B cell (primary cell): ENCODE measurements at regions not wholly inside any gene's neighbourhood (a gene's known extent, or its start where the extent isn't known, plus 50 kb on each side); places are given as distances from the start of the nearest gene placed in this dataset.

Source experiments
- ATAC-seq: fragments of 200-7000 bp; cut with Tn5 transposase; one replicate; pipeline ENCODE4 v1.10.0; 2021; ENCODE audit warnings: low read depth, mild to moderate bottlenecking, moderate number of reproducible peaks, moderate library complexity
- CTCF ChIA-PET: fragments of 350-600 bp; sonication (Branson Sonifier 250); formaldehyde crosslinking; loops from one replicate; lab custom pipeline; 2021; ENCODE audit warnings: antibody characterized with exemption, inconsistent platforms; lab: Charles Lee
- POLR2A ChIA-PET: fragments of 350-600 bp; sonication (Branson Sonifier 250); formaldehyde crosslinking; loops from one replicate; lab custom pipeline; 2021; ENCODE audit warnings: antibody characterized with exemption; lab: Charles Lee
- DNase-seq: peaks from one replicate; pipeline ENCODE4 v3.0.0; 2013
- H2AFZ ChIP-seq: 2 replicates; pipeline ENCODE4 v1.6.1; 2012; ENCODE audit warnings: mild to moderate bottlenecking, low read depth, low read length; ENCODE audit not compliant: insufficient read depth, poor library complexity, severe bottlenecking
- H3K27ac ChIP-seq, 2 donors: 1 replicate in 1 of 2; 2 replicates in 1 of 2; pipeline ENCODE4 v1.5.1; 2012 to 2013; ENCODE audit warnings: low read length in 2 of 2, mild to moderate bottlenecking in 2 of 2, moderate library complexity in 1 of 2
- H3K27me3 ChIP-seq, 4 experiments: fragments of 200-600 bp in 1 of 4; sonication (generic) in 1 of 4; replicated peaks in 1 of 4; 1 replicate in 2 of 4; 2 replicates in 2 of 4; pipeline versions ENCODE4 v1.6.1 to v1.7.0; 2013 to 2016; ENCODE audit warnings: low read length in 3 of 4, mild to moderate bottlenecking in 2 of 4, mixed read lengths in 1 of 4, moderate library complexity in 1 of 4; ENCODE audit not compliant: insufficient read depth in 4 of 4, control insufficient read depth in 3 of 4; ENCODE audit errors: control extremely low read depth in 1 of 4
- H3K36me3 ChIP-seq, 2 experiments: replicated peaks in 1 of 2; 1 replicate in 1 of 2; 2 replicates in 1 of 2; pipeline versions ENCODE4 v1.6.1 to v1.7.1; 2013; ENCODE audit warnings: low read length in 1 of 2; ENCODE audit not compliant: insufficient read depth in 2 of 2, control insufficient read depth in 1 of 2; ENCODE audit errors: control extremely low read depth in 1 of 2, extremely low read depth in 1 of 2
- H3K4me1 ChIP-seq, 2 donors: fragments of 200-600 bp in 1 of 2; sonication (generic) in 1 of 2; 1 replicate in 1 of 2; 2 replicates in 1 of 2; pipeline versions ENCODE4 v1.5.1 to v1.6.1; 2013 to 2017; ENCODE audit warnings: low read length in 2 of 2; ENCODE audit not compliant: control insufficient read depth in 2 of 2, insufficient read depth in 2 of 2
- H3K4me2 ChIP-seq: replicated peaks from 2 replicates; pipeline ENCODE3; 2012; ENCODE audit warnings: mild to moderate bottlenecking, low read depth, low read length; ENCODE audit not compliant: poor library complexity, severe bottlenecking
- H3K4me3 ChIP-seq, 5 experiments: fragments of 200-600 bp in 1 of 5; sonication (generic) in 1 of 5; 1 replicate in 3 of 5; 2 replicates in 2 of 5; pipeline versions ENCODE4 v1.5.1 to v1.7.0; 2011 to 2016; ENCODE audit warnings: low read length in 4 of 5, mild to moderate bottlenecking in 4 of 5, low read depth in 2 of 5, control low read depth in 1 of 5, moderate library complexity in 1 of 5; ENCODE audit not compliant: insufficient read depth in 1 of 5; ENCODE audit errors: control extremely low read depth in 1 of 5, extremely low read depth in 1 of 5
- H3K79me2 ChIP-seq: fragments of 200-600 bp; sonication (generic); one replicate; pipeline ENCODE4 v1.6.0; 2016; ENCODE audit warnings: low read length; ENCODE audit not compliant: control insufficient read depth, insufficient read depth
- H3K9ac ChIP-seq: fragments of 200-600 bp; sonication (generic); 2 replicates; pipeline ENCODE4 v1.6.1; 2017; ENCODE audit warnings: mild to moderate bottlenecking, low read length, moderate library complexity
- H3K9me3 ChIP-seq, 3 donors: one replicate each; pipeline versions ENCODE4 v1.6.1 to v1.7.1; 2013; ENCODE audit warnings: low read length in 2 of 3; ENCODE audit not compliant: control insufficient read depth in 2 of 3, insufficient read depth in 1 of 3; ENCODE audit errors: control extremely low read depth in 1 of 3
- H4K20me1 ChIP-seq: 2 replicates; pipeline ENCODE4 v1.6.0; 2012; ENCODE audit warnings: mild to moderate bottlenecking, low read length; ENCODE audit not compliant: insufficient read depth, control insufficient read depth, poor library complexity, severe bottlenecking
- H3K27ac Mint-ChIP-seq: one replicate; pipeline ENCODE4 v1.8.0; 2021; ENCODE audit warnings: mixed read lengths
- H3K27me3 Mint-ChIP-seq: one replicate; pipeline ENCODE4 v1.8.0; 2021; ENCODE audit warnings: mixed read lengths
- H3K4me1 Mint-ChIP-seq: one replicate; pipeline ENCODE4 v1.8.0; 2021; ENCODE audit warnings: mixed read lengths
- H3K4me3 Mint-ChIP-seq: one replicate; pipeline ENCODE4 v1.8.0; 2021; ENCODE audit warnings: mixed read lengths
- H3K9me3 Mint-ChIP-seq: one replicate; pipeline ENCODE4 v1.8.0; 2022; ENCODE audit warnings: mixed read lengths; ENCODE audit not compliant: insufficient read depth
- CTCF ChIP-seq: fragments of 200-600 bp; IDR thresholded peaks from one replicate; pipeline ENCODE4 v1.8.0; 2022; ENCODE audit warnings: antibody characterized with exemption, mild to moderate bottlenecking
- EZH2 ChIP-seq: IDR thresholded peaks from 2 replicates; pipeline ENCODE4 v1.6.1; 2012; ENCODE audit warnings: borderline replicate concordance, low read depth, mild to moderate bottlenecking, moderate library complexity, low read length; ENCODE audit not compliant: insufficient read depth, poor library complexity, severe bottlenecking
- WGBS: methylation state at CpG from one replicate; pipeline ENCODE4 v1.1.5; 2013; ENCODE audit warnings: missing lambda C conversion rate; ENCODE audit not compliant: insufficient coverage; 5-methylcytosine and 5-hydroxymethylcytosine counted together
- intact Hi-C: fragments of 100-400 bp; cut with micrococcal nuclease; formaldehyde crosslinking; loops from one replicate; pipeline ENCODE4 v1.10.0; 2022

GRCh38 chr1:229029879-229030235 lies 241.1 kb upstream of the RAB4A start:
- Histone ChIP-seq H3K4me2 (no peak overlapping the region), H3K36me3 (no peaks in the 10 kb centered on the region), H4K20me1 (no peaks in the 10 kb centered on the region), H3K4me1 (peaks cover 9 to 13% of the 10 kb centered on the region in 2 donors), H3K9ac (no peak overlapping the region), H3K4me3 (no peak overlapping the region), H3K9me3 (no peaks in the 10 kb centered on the region), H3K27me3 (peaks cover 0 to 8% (median 2%) of the 10 kb centered on the region in 4 experiments), H2AFZ (no peak overlapping the region), H3K27ac (no peak overlapping the region), H3K79me2 (no peaks in the 10 kb centered on the region)
- no peak overlapping the region for H3K27ac Mint-ChIP-seq
- no peak overlapping the region for H3K4me3 Mint-ChIP-seq
- WGBS: no CpG with 5 or more reads among the region's 1 CpG
- intact Hi-C loops: no loop called here
- no peak for DNase-seq
- peaks cover 23% of the 10 kb centered on the region for H3K4me1 Mint-ChIP-seq
- no peaks in the 10 kb centered on the region for H3K9me3 Mint-ChIP-seq
- H3K27me3 Mint-ChIP-seq: peaks cover 31% of the 10 kb centered on the region
- ChIA-PET CTCF (interaction anchor here (0.6 kb wide), 1 partner anchor 199 kb away, joined by 3 read pairs; no protein-coding TSS in a partner anchor), POLR2A (no interaction called here)
- no peak for ATAC-seq
- TF ChIP-seq CTCF (no peak), EZH2 (no peak)

GRCh38 chr1:229030630-229031029 lies 240.3 kb upstream of the RAB4A start:
- H3K9me3 Mint-ChIP-seq: no peaks in the 10 kb centered on the region
- peaks cover 31% of the 10 kb centered on the region for H3K27me3 Mint-ChIP-seq
- Histone ChIP-seq H3K9ac (no peak overlapping the region), H3K4me2 (no peak overlapping the region), H3K4me3 (no peak overlapping the region), H3K79me2 (no peaks in the 10 kb centered on the region), H3K9me3 (no peaks in the 10 kb centered on the region), H3K4me1 (peaks cover 17 to 21% of the 10 kb centered on the region in 2 donors), H3K27me3 (peaks cover 0 to 8% (median 2%) of the 10 kb centered on the region in 4 experiments), H4K20me1 (no peaks in the 10 kb centered on the region), H3K27ac (no peak overlapping the region), H2AFZ (no peak overlapping the region), H3K36me3 (no peaks in the 10 kb centered on the region)
- TF ChIP-seq EZH2: no peak
- no peak for TF ChIP-seq CTCF
- ATAC-seq: no peak
- POLR2A ChIA-PET: no interaction called here
- H3K4me1 Mint-ChIP-seq: peaks cover 30% of the 10 kb centered on the region
- WGBS: 73% methylated on average over 3 of the region's 3 CpGs
- no peak overlapping the region for H3K4me3 Mint-ChIP-seq
- no peak overlapping the region for H3K27ac Mint-ChIP-seq
- intact Hi-C loops: no loop called here
- CTCF ChIA-PET: no interaction called here
- DNase-seq: no peak
